DOHH2 (cell line): ENCODE measurements at regions not wholly inside any gene's neighbourhood (a gene's known extent, or its start where the extent isn't known, plus 50 kb on each side); places are given as distances from the start of the nearest gene placed in this dataset.

Experiments used
- H3F3A ChIP-seq: fragments of 200-600 bp; sonication (generic), shearing (Covaris generic); 2 replicates; pipeline ENCODE4 v1.6.0; 2016; ENCODE audit warnings: antibody characterized with exemption, mild to moderate bottlenecking; ENCODE audit not compliant: control insufficient read depth, insufficient read depth
- H3K27ac ChIP-seq: fragments of 200-600 bp; sonication (generic); 2 replicates; pipeline ENCODE4 v1.5.1; 2014; ENCODE audit warnings: low read depth, mild to moderate bottlenecking, low read length, moderate library complexity
- H3K27me3 ChIP-seq: fragments of 200-600 bp; sonication (generic); 2 replicates; pipeline ENCODE4 v1.6.1; 2014; ENCODE audit warnings: mild to moderate bottlenecking, low read length, mixed read lengths; ENCODE audit not compliant: control insufficient read depth
- H3K36me3 ChIP-seq: fragments of 200-600 bp; sonication (generic); 2 replicates; pipeline ENCODE4 v1.6.1; 2014; ENCODE audit warnings: mild to moderate bottlenecking, low read length, moderate library complexity, mixed read lengths; ENCODE audit not compliant: control insufficient read depth
- H3K4me1 ChIP-seq: fragments of 200-600 bp; sonication (generic); 2 replicates; pipeline ENCODE4 v1.6.1; 2014; ENCODE audit warnings: mild to moderate bottlenecking, low read length, mixed read lengths; ENCODE audit not compliant: control insufficient read depth
- H3K4me2 ChIP-seq: fragments of 200-600 bp; sonication (generic); 2 replicates; pipeline ENCODE4 v1.6.0; 2014; ENCODE audit warnings: mild to moderate bottlenecking, low read length, moderate library complexity
- H3K4me3 ChIP-seq: fragments of 200-600 bp; sonication (generic); 2 replicates; pipeline ENCODE4 v1.5.1; 2014; ENCODE audit warnings: mild to moderate bottlenecking, low read length, mixed read lengths
- H3K79me2 ChIP-seq: fragments of 200-600 bp; sonication (generic); 2 replicates; pipeline ENCODE4 v1.6.1; 2014; ENCODE audit warnings: mild to moderate bottlenecking, low read length, mixed read lengths; ENCODE audit not compliant: control insufficient read depth
- H3K9me2 ChIP-seq: fragments of 200-600 bp; sonication (generic); replicated peaks from 2 replicates; pipeline ENCODE4 v1.6.1; 2014; ENCODE audit warnings: mild to moderate bottlenecking, low read length, mixed read lengths; ENCODE audit not compliant: control insufficient read depth
- H3K9me3 ChIP-seq: fragments of 200-600 bp; sonication (generic); 2 replicates; pipeline ENCODE4 v1.6.1; 2014; ENCODE audit warnings: antibody characterized with exemption, low read length, mixed read lengths; ENCODE audit not compliant: control insufficient read depth, insufficient read depth
- H4K20me1 ChIP-seq: fragments of 200-600 bp; sonication (generic); 2 replicates; pipeline ENCODE4 v1.6.0; 2014; ENCODE audit warnings: low read depth, mild to moderate bottlenecking, antibody characterized with exemption, low read length, moderate library complexity; ENCODE audit not compliant: control insufficient read depth, insufficient read depth
- CTCF ChIP-seq: fragments of 200-600 bp; sonication (generic); IDR thresholded peaks from one replicate; pipeline ENCODE4 v1.5.1; 2014; ENCODE audit warnings: antibody characterized with exemption, mild to moderate bottlenecking, low read depth, low read length; ENCODE audit not compliant: poor library complexity, severe bottlenecking
- EZH2phosphoT487 ChIP-seq: fragments of 200-600 bp; sonication (generic); IDR thresholded peaks from 2 replicates; pipeline ENCODE4 v1.6.1; 2017; ENCODE audit warnings: borderline replicate concordance, mild to moderate bottlenecking, antibody characterized with exemption, low read length, moderate library complexity, mixed read lengths

- TF ChIP-seq EZH2phosphoT487: no peak
- TF ChIP-seq CTCF: no peak
- H3K27ac ChIP-seq: no peak overlapping the region
- no peaks in the 10 kb centered on the region for H4K20me1 ChIP-seq
- H3K4me1 ChIP-seq: no peaks in the 10 kb centered on the region
- no peak overlapping the region for H3K4me2 ChIP-seq
- H3K79me2 ChIP-seq: no peaks in the 10 kb centered on the region
- H3F3A ChIP-seq: no peaks in the 10 kb centered on the region
- no peaks in the 10 kb centered on the region for H3K9me3 ChIP-seq
- H3K9me2 ChIP-seq: no peaks in the 10 kb centered on the region
- no peak overlapping the region for H3K4me3 ChIP-seq
- H3K27me3 ChIP-seq: no peaks in the 10 kb centered on the region; the same call in 1 of the 2 replicates
- H3K36me3 ChIP-seq: no peaks in the 10 kb centered on the region
Observed at GRCh38 chr11:45556851-45557707, 108.3 kb downstream of the CHST1 start.

- no peak overlapping the region for H3K4me3 ChIP-seq
- no peaks in the 10 kb centered on the region for H3K4me1 ChIP-seq
- no peak overlapping the region for H3K27ac ChIP-seq
- no peaks in the 10 kb centered on the region for H3K79me2 ChIP-seq
- H4K20me1 ChIP-seq: no peaks in the 10 kb centered on the region
- no peak overlapping the region for H3K4me2 ChIP-seq
- H3K36me3 ChIP-seq: no peaks in the 10 kb centered on the region
- H3F3A ChIP-seq: no peaks in the 10 kb centered on the region
- H3K27me3 ChIP-seq: no peaks in the 10 kb centered on the region; the same call in 1 of the 2 replicates
- H3K9me2 ChIP-seq: no peaks in the 10 kb centered on the region
- H3K9me3 ChIP-seq: no peaks in the 10 kb centered on the region
- TF ChIP-seq EZH2phosphoT487: no peak
- TF ChIP-seq CTCF: no peak
Observed at GRCh38 chr11:45554230-45554967, 111.0 kb downstream of the CHST1 start.

- Histone ChIP-seq H3K27ac (no peak overlapping the region), H3K4me3 (no peak overlapping the region), H3K9me3 (no peaks in the 10 kb centered on the region), H3K4me2 (no peak overlapping the region), H3K9me2 (no peaks in the 10 kb centered on the region), H4K20me1 (no peaks in the 10 kb centered on the region), H3K36me3 (no peaks in the 10 kb centered on the region), H3K79me2 (no peaks in the 10 kb centered on the region), H3K4me1 (no peaks in the 10 kb centered on the region), H3F3A (no peaks in the 10 kb centered on the region), H3K27me3 (no peaks in the 10 kb centered on the region; the same call in 1 of the 2 replicates)
- TF ChIP-seq EZH2phosphoT487 (no peak), CTCF (no peak)
Observed at GRCh38 chr11:45553383-45553936, 112.0 kb downstream of the CHST1 start.
